ENCODE measurements at regions not wholly inside any gene's neighbourhood (a gene's known extent, or its start where the extent isn't known, plus 50 kb on each side); places are given as distances from the start of the nearest gene placed in this dataset.

- DNase-seq: no peak
- no peak for TF ChIP-seq EP300 (IDR thresholded peaks at IDR 0.05)
- Histone ChIP-seq H3K27me3 (no peaks in the 10 kb centered on the region), H3K9me3 (no peaks in the 10 kb centered on the region), H3K4me1 (ENCODE audit: insufficient read depth) (no peaks in the 10 kb centered on the region), H3K27ac (no peak overlapping the region), H3K4me3 (no peak overlapping the region), H3K36me3 (no peaks in the 10 kb centered on the region)
- intact Hi-C loops (cut with DNase I): no loop called here
Measured at GRCh38 chr21:28602546-28602945, 390.1 kb downstream of the LTN1 start.

GRCh38 chr21:28598214-28598613 lies 394.5 kb downstream of the LTN1 start:
- TF ChIP-seq CTCF (IDR thresholded peaks at IDR 0.05): no peak
- no peak for TF ChIP-seq POLR2A (IDR thresholded peaks at IDR 0.05)
- no peak for TF ChIP-seq EP300 (IDR thresholded peaks at IDR 0.05)
- H3K4me1 ChIP-seq (ENCODE audit: insufficient read depth): no peaks in the 10 kb centered on the region
- 75 to 85% (median 85%) methylated on average over 3 of the region's 3 CpGs for WGBS, 3 donors

GRCh38 chr21:28592205-28592865 lies 400.3 kb downstream of the LTN1 start:
- 66 to 82% (median 77%) methylated on average over 6 of the region's 6 CpGs for WGBS, 3 donors

More at GRCh38 chr21:28598214-28598613, 394.5 kb downstream of the LTN1 start:
- no peak overlapping the region for H3K27ac ChIP-seq
- DNase-seq: no peak
- no peaks in the 10 kb centered on the region for H3K9me3 ChIP-seq
- H3K27me3 ChIP-seq: no peaks in the 10 kb centered on the region
- no peaks in the 10 kb centered on the region for H3K36me3 ChIP-seq
- intact Hi-C loops (cut with DNase I): no loop called here
- H3K4me3 ChIP-seq: no peak overlapping the region

GRCh38 chr21:28590676-28591075 lies 402.0 kb downstream of the LTN1 start:
- no peak for DNase-seq
- H3K4me1 ChIP-seq (ENCODE audit: insufficient read depth): no peaks in the 10 kb centered on the region
- no peaks in the 10 kb centered on the region for H3K36me3 ChIP-seq
- H3K4me3 ChIP-seq: no peak overlapping the region
- no peaks in the 10 kb centered on the region for H3K27me3 ChIP-seq
- 63 to 72% (median 71%) methylated on average over 3 of the region's 3 CpGs for WGBS, 3 donors
- peaks cover 0 to 3% of the 10 kb centered on the region in 2 donors for H3K9me3 ChIP-seq
- no peak overlapping the region for H3K27ac ChIP-seq
- TF ChIP-seq POLR2A (IDR thresholded peaks at IDR 0.05) (no peak), EP300 (IDR thresholded peaks at IDR 0.05) (no peak), CTCF (IDR thresholded peaks at IDR 0.05) (no peak)
- intact Hi-C loops (cut with DNase I): no loop called here

More at GRCh38 chr21:28592205-28592865, 400.3 kb downstream of the LTN1 start:
- intact Hi-C loops (cut with DNase I): no loop called here
- H3K4me1 ChIP-seq (ENCODE audit: insufficient read depth): no peaks in the 10 kb centered on the region
- TF ChIP-seq EP300 (IDR thresholded peaks at IDR 0.05) (no peak), POLR2A (IDR thresholded peaks at IDR 0.05) (no peak), CTCF (IDR thresholded peaks at IDR 0.05) (no peak)
- peaks cover 0 to 3% of the 10 kb centered on the region in 2 donors for H3K9me3 ChIP-seq
- no peaks in the 10 kb centered on the region for H3K36me3 ChIP-seq
- no peaks in the 10 kb centered on the region for H3K27me3 ChIP-seq
- no peak for DNase-seq
- no peak overlapping the region for H3K27ac ChIP-seq
- no peak overlapping the region for H3K4me3 ChIP-seq

- peaks cover 0 to 3% of the 10 kb centered on the region in 2 donors for H3K9me3 ChIP-seq
- TF ChIP-seq POLR2A (IDR thresholded peaks at IDR 0.05) (no peak), EP300 (IDR thresholded peaks at IDR 0.05) (no peak), CTCF (IDR thresholded peaks at IDR 0.05) (no peak)
- no peaks in the 10 kb centered on the region for H3K36me3 ChIP-seq
- H3K4me3 ChIP-seq: no peak overlapping the region
- H3K27ac ChIP-seq: no peak overlapping the region
- no peak for DNase-seq
- no peaks in the 10 kb centered on the region for H3K27me3 ChIP-seq
- intact Hi-C loops (cut with DNase I): no loop called here
- H3K4me1 ChIP-seq (ENCODE audit: insufficient read depth): no peaks in the 10 kb centered on the region
- 61 to 87% (median 70%) methylated on average over 2 of the region's 2 CpGs for WGBS, 3 donors
Measured at GRCh38 chr21:28590026-28590425, 402.7 kb downstream of the LTN1 start.
